Tibial nerve (tissue), 4 donors: ENCODE measurements at regions not wholly inside any gene's neighbourhood (a gene's known extent, or its start where the extent isn't known, plus 50 kb on each side); places are given as distances from the start of the nearest gene placed in this dataset.
"Not testable (repeated sequence)": the region's sequence is repeated elsewhere in the genome, so short reads cannot be mapped to it uniquely, and the experiment has no call there.

Source experiments
- EP300 ChIP-seq, 2 donors: sonication (generic); formaldehyde crosslinking; IDR thresholded peaks; one replicate each; pipeline ENCODE4 v1.6.1; 2017; ENCODE audit warnings: antibody characterized with exemption in 2 of 2, mild to moderate bottlenecking in 1 of 2
- POLR2A ChIP-seq, 2 donors: fragments of 450-650 bp; IDR thresholded peaks; one replicate each; pipeline ENCODE4 v1.6.1; 2017; ENCODE audit warnings: antibody characterized with exemption in 2 of 2, mild to moderate bottlenecking in 2 of 2, moderate library complexity in 2 of 2
- TF ChIP-seq, protein P1 (sequence below), 5 experiments: fragments of 200-600 bp in 3 of 5; fragments of 450-650 bp in 2 of 5; sonication (generic) in 3 of 5; IDR thresholded peaks; one replicate each; pipeline ENCODE4 v1.5.1; 2016 to 2019; ENCODE audit warnings: antibody characterized with exemption in 5 of 5, mild to moderate bottlenecking in 3 of 5, moderate library complexity in 2 of 5

DNA sequence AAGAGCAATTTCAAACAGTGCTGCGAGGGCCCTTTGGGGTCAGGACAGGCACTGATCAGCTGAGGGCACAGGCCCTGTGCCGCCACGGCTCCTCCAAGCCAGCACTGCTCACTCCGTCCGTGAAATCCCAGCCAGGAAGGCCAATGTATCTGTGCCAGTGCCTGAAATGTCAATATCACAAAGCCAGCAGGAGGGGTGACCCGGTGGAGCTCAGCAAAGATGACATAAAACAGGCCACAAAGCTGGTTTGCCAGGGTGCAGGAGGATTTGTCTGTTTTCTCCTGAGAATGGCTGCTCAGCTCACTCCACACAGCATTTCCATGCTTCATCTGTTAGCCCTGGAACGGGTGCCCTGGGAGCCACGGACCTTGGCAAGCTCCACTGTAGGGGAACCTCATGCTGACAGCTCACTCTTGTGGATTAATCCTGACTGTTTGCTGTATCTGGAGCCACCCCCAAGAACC lies 192.5 kb upstream of the SULF2 start:
- TF ChIP-seq, protein P1, sequence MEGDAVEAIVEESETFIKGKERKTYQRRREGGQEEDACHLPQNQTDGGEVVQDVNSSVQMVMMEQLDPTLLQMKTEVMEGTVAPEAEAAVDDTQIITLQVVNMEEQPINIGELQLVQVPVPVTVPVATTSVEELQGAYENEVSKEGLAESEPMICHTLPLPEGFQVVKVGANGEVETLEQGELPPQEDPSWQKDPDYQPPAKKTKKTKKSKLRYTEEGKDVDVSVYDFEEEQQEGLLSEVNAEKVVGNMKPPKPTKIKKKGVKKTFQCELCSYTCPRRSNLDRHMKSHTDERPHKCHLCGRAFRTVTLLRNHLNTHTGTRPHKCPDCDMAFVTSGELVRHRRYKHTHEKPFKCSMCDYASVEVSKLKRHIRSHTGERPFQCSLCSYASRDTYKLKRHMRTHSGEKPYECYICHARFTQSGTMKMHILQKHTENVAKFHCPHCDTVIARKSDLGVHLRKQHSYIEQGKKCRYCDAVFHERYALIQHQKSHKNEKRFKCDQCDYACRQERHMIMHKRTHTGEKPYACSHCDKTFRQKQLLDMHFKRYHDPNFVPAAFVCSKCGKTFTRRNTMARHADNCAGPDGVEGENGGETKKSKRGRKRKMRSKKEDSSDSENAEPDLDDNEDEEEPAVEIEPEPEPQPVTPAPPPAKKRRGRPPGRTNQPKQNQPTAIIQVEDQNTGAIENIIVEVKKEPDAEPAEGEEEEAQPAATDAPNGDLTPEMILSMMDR (IDR thresholded peaks at IDR 0.05): not testable (repeated sequence)
- TF ChIP-seq POLR2A, EP300 (IDR thresholded peaks at IDR 0.05): not testable (repeated sequence)
